Fibroblast of lung (primary cell): ENCODE measurements at regions not wholly inside any gene's neighbourhood (a gene's known extent, or its start where the extent isn't known, plus 50 kb on each side); places are given as distances from the start of the nearest gene placed in this dataset.

Source experiments
- DNase-seq, 2 donors: peaks; one replicate each; pipeline versions ENCODE4 v3.0.0 to v3.0.0-alpha.2; 2010; ENCODE audit warnings: low read depth in 2 of 2
- H2AFZ ChIP-seq: 2 replicates; pipeline ENCODE4 v1.5.1; 2012; ENCODE audit warnings: low read length, control low read depth, inconsistent platforms
- H3K27ac ChIP-seq: 2 replicates; pipeline ENCODE4 v1.5.1; 2011; ENCODE audit warnings: low read length, control low read depth; ENCODE audit not compliant: insufficient read depth
- H3K27me3 ChIP-seq: 2 replicates; pipeline ENCODE4 v1.5.1; 2011; ENCODE audit warnings: mild to moderate bottlenecking, low read length; ENCODE audit not compliant: control insufficient read depth, insufficient read depth
- H3K36me3 ChIP-seq: 2 replicates; pipeline ENCODE4 v1.5.1; 2011; ENCODE audit warnings: low read length; ENCODE audit not compliant: control insufficient read depth, insufficient read depth
- H3K4me1 ChIP-seq: 2 replicates; pipeline ENCODE4 v1.5.1; 2011; ENCODE audit warnings: low read length; ENCODE audit not compliant: control insufficient read depth, insufficient read depth; ENCODE audit errors: extremely low read depth
- H3K4me2 ChIP-seq: 2 replicates; pipeline ENCODE4 v1.5.1; 2011; ENCODE audit warnings: low read length, control low read depth; ENCODE audit not compliant: insufficient read depth; ENCODE audit errors: extremely low read depth
- H3K4me3 ChIP-seq, 4 experiments: fragments of 200-600 bp in 1 of 4; sonication (generic) in 1 of 4; replicated peaks in 1 of 4; 2 replicates each; pipeline ENCODE4 v1.5.1; 2011 to 2016; ENCODE audit warnings: low read length in 4 of 4, low read depth in 3 of 4, mild to moderate bottlenecking in 3 of 4, control low read depth in 2 of 4, inconsistent platforms in 1 of 4, mixed read lengths in 1 of 4; ENCODE audit not compliant: insufficient read depth in 1 of 4; ENCODE audit errors: control extremely low read depth in 1 of 4
- H3K79me2 ChIP-seq: 2 replicates; pipeline ENCODE4 v1.5.1; 2012; ENCODE audit warnings: mild to moderate bottlenecking, low read length, inconsistent platforms; ENCODE audit not compliant: control insufficient read depth, insufficient read depth
- H3K9ac ChIP-seq: 2 replicates; pipeline ENCODE4 v1.5.1; 2011; ENCODE audit warnings: mild to moderate bottlenecking, low read length, control low read depth; ENCODE audit not compliant: insufficient read depth
- H3K9me3 ChIP-seq: 2 replicates; pipeline ENCODE4 v1.5.1; 2012; ENCODE audit warnings: low read depth, low read length; ENCODE audit not compliant: control insufficient read depth, insufficient read depth
- H4K20me1 ChIP-seq: 2 replicates; pipeline ENCODE4 v1.5.1; 2011; ENCODE audit warnings: low read length; ENCODE audit not compliant: control insufficient read depth, insufficient read depth; ENCODE audit errors: extremely low read depth
- EZH2 ChIP-seq: IDR thresholded peaks from 2 replicates; pipeline ENCODE4 v1.5.1; 2012; ENCODE audit warnings: low read length, control low read depth, mild to moderate bottlenecking; ENCODE audit errors: missing control alignments
- TF ChIP-seq, protein P1 (sequence below), 2 donors: IDR thresholded peaks in 1 of 2; conservative IDR thresholded peaks in 1 of 2; 1 replicate in 1 of 2; 2 replicates in 1 of 2; pipeline ENCODE4 v1.5.1; 2011 to 2012; ENCODE audit warnings: low read length in 2 of 2, control low read depth in 1 of 2, inconsistent platforms in 1 of 2, low read depth in 1 of 2, mild to moderate bottlenecking in 1 of 2

DNA sequence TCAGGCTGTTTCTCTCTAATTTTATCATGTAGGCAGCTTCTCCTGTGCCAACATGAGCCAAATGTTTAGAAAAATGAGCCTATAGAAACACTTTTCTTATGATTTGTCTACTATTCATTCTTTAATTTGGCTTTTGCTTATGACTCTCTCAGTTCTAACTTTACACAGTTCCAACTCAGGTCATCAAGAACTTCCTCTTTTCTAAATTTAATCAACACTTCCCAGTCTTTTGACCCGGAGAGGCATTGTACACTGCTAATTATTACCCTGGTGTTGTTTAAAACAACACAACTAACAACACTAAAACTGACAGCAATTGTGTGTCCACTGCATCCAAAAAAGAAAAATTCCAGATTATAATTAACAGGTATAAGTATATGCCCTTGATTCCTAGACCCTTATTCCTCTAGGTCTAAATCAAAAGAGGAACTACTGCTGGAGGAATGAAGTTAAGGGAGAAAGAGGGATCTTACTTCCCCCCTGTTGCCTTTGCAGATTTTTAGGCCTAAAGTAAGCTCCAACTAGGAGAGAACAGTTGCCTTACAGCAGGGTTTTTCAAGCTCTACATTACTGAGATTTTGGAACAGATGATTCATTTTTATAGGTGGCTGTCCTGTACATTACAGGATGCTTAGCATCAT, 332.2 kb upstream of the GOLIM4 start:
- Histone ChIP-seq H3K4me2 (no peak overlapping the region), H3K4me1 (no peaks in the 10 kb centered on the region), H3K9me3 (no peaks in the 10 kb centered on the region), H3K79me2 (no peaks in the 10 kb centered on the region), H4K20me1 (no peaks in the 10 kb centered on the region), H3K27me3 (no peaks in the 10 kb centered on the region), H3K9ac (no peak overlapping the region), H3K36me3 (no peaks in the 10 kb centered on the region), H2AFZ (no peak overlapping the region), H3K27ac (no peak overlapping the region), H3K4me3 (no peak overlapping the region)
- TF ChIP-seq, protein P1, sequence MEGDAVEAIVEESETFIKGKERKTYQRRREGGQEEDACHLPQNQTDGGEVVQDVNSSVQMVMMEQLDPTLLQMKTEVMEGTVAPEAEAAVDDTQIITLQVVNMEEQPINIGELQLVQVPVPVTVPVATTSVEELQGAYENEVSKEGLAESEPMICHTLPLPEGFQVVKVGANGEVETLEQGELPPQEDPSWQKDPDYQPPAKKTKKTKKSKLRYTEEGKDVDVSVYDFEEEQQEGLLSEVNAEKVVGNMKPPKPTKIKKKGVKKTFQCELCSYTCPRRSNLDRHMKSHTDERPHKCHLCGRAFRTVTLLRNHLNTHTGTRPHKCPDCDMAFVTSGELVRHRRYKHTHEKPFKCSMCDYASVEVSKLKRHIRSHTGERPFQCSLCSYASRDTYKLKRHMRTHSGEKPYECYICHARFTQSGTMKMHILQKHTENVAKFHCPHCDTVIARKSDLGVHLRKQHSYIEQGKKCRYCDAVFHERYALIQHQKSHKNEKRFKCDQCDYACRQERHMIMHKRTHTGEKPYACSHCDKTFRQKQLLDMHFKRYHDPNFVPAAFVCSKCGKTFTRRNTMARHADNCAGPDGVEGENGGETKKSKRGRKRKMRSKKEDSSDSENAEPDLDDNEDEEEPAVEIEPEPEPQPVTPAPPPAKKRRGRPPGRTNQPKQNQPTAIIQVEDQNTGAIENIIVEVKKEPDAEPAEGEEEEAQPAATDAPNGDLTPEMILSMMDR (conservative IDR thresholded peaks at IDR 0.05 in 1 of 2, IDR thresholded peaks at IDR 0.05 in 1 of 2; ENCODE audit: low read depth in 1 of 2, low read length in 2 of 2): no peak
- TF ChIP-seq EZH2: no peak
- DNase-seq: no peak

DNA sequence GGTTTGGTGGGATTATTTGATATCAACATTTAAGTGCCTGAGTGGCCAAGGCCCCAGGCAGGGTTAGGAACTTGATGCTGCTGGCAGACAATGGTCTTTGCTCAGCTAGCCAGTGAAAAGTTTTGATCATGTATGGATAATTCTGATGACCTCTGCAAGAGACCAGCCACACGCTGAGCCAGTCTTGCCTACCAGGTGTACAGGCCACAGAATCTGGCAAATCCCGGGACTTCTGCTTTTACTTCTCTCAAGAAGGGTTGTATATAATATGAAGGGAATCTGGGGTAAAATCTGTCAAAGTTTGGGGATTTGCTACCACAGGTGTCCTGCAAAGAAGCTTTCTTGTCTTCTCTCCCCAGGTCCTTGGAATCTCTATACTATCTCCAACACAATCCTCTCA, 331.4 kb upstream of the GOLIM4 start:
- no peak overlapping the region for H3K4me2 ChIP-seq
- H3K4me3 ChIP-seq: no peak overlapping the region
- H3K4me1 ChIP-seq: no peaks in the 10 kb centered on the region
- no peaks in the 10 kb centered on the region for H4K20me1 ChIP-seq
- H3K79me2 ChIP-seq: no peaks in the 10 kb centered on the region
- no peaks in the 10 kb centered on the region for H3K27me3 ChIP-seq
- H3K27ac ChIP-seq: no peak overlapping the region
- no peaks in the 10 kb centered on the region for H3K36me3 ChIP-seq
- no peak for TF ChIP-seq EZH2
- TF ChIP-seq, protein P1 (conservative IDR thresholded peaks at IDR 0.05 in 1 of 2, IDR thresholded peaks at IDR 0.05 in 1 of 2; ENCODE audit: low read depth in 1 of 2, low read length in 2 of 2): no peak
- no peak overlapping the region for H2AFZ ChIP-seq
- H3K9ac ChIP-seq: no peak overlapping the region
- no peak for DNase-seq
- no peaks in the 10 kb centered on the region for H3K9me3 ChIP-seq

DNA sequence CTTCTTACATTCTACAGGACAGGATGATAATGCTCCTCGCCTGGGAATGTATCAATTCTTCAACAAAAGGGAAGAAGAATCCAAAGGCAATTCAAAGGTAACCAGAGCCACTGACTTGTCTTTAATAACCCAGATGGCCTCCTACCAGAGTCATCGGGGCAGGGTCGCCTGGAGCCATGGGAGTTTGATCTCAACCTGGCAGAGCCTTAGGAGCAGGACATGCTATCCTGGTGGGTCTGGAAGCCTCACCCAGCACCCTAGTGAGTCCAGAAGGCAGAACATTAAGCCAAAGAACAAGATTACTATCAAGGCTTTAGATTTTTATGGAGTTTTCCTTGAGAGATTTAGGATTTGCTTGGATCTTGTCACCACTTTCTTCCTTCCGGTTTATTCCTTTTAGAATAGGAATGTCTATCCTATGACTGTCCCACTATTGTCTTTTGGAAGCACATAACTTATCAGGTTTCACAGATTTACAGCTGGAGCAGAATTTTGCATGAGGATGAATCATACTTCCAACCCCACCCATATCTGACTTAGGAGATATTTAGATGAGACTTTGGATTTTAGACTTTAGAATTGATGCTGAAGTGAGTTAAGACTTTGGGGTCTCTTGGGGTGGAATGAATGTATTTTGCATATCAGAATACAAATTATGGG, 330.3 kb upstream of the GOLIM4 start:
- H3K9me3 ChIP-seq: no peaks in the 10 kb centered on the region
- H3K4me3 ChIP-seq: no peak overlapping the region
- H3K27ac ChIP-seq: no peak overlapping the region
- H3K27me3 ChIP-seq: no peaks in the 10 kb centered on the region
- no peak overlapping the region for H3K4me2 ChIP-seq
- no peak overlapping the region for H2AFZ ChIP-seq
- no peaks in the 10 kb centered on the region for H4K20me1 ChIP-seq
- no peaks in the 10 kb centered on the region for H3K4me1 ChIP-seq
- H3K79me2 ChIP-seq: no peaks in the 10 kb centered on the region
- H3K36me3 ChIP-seq: no peaks in the 10 kb centered on the region
- TF ChIP-seq, protein P1 (conservative IDR thresholded peaks at IDR 0.05 in 1 of 2, IDR thresholded peaks at IDR 0.05 in 1 of 2; ENCODE audit: low read depth in 1 of 2, low read length in 2 of 2): no peak
- TF ChIP-seq EZH2: no peak
- no peak overlapping the region for H3K9ac ChIP-seq
- DNase-seq: peak; percentile 48 to 66
